Stomach (tissue), 8 donors: ENCODE measurements at regions not wholly inside any gene's neighbourhood (a gene's known extent, or its start where the extent isn't known, plus 50 kb on each side); places are given as distances from the start of the nearest gene placed in this dataset.

Source experiments
- DNase-seq, 2 donors: peaks; one replicate each; pipeline versions ENCODE4 v3.0.0 to v3.0.0-alpha.2; 2013 to 2019
- H3K27ac ChIP-seq, 5 donors: fragments of 200-600 bp in 4 of 5; sonication (generic) in 4 of 5; one replicate each; pipeline ENCODE4 v1.5.1; 2013 to 2019; ENCODE audit warnings: mild to moderate bottlenecking in 1 of 5, moderate library complexity in 1 of 5
- H3K27me3 ChIP-seq, 3 donors: fragments of 200-600 bp; sonication (generic); one replicate each; pipeline ENCODE4 v1.5.1; 2017 to 2019; ENCODE audit warnings: mixed run types in 1 of 3
- H3K36me3 ChIP-seq, 4 donors: fragments of 200-600 bp; sonication (generic); 1 replicate in 3 of 4; 2 replicates in 1 of 4; pipeline ENCODE4 v1.5.1; 2016 to 2019
- H3K4me1 ChIP-seq, 4 donors: fragments of 200-600 bp; sonication (generic); one replicate each; pipeline ENCODE4 v1.5.1; 2016 to 2019
- H3K4me3 ChIP-seq, 4 donors: fragments of 200-600 bp; sonication (generic) in 3 of 4; one replicate each; pipeline ENCODE4 v1.5.1; 2016 to 2019; ENCODE audit warnings: mild to moderate bottlenecking in 1 of 4
- H3K9me3 ChIP-seq, 4 donors: fragments of 200-600 bp; sonication (generic); one replicate each; pipeline ENCODE4 v1.5.1; 2016 to 2019
- CTCF ChIP-seq, 7 experiments: fragments of 450-650 bp in 4 of 7; fragments of 200-600 bp in 3 of 7; sonication (generic) in 3 of 7; IDR thresholded peaks; one replicate each; pipeline ENCODE4 v1.5.1; 2016 to 2019; ENCODE audit warnings: antibody characterized with exemption in 7 of 7, control low read depth in 2 of 7, mild to moderate bottlenecking in 1 of 7
- EP300 ChIP-seq: sonication (generic); formaldehyde crosslinking; IDR thresholded peaks from one replicate; pipeline ENCODE4 v1.6.1; 2017; ENCODE audit warnings: antibody characterized with exemption
- POLR2A ChIP-seq, 4 donors: fragments of 450-650 bp; IDR thresholded peaks; one replicate each; pipeline ENCODE4 v1.6.1; 2016; ENCODE audit warnings: antibody characterized with exemption in 4 of 4, control low read depth in 2 of 4, mild to moderate bottlenecking in 1 of 4, moderate library complexity in 1 of 4
- POLR2AphosphoS5 ChIP-seq, 3 donors: sonication (generic); formaldehyde crosslinking; IDR thresholded peaks; one replicate each; pipeline ENCODE4 v1.6.1; 2016; ENCODE audit warnings: antibody characterized with exemption in 3 of 3
- WGBS, 5 donors: extraction: QIAGEN DNeasy Blood & Tissue Kit in 3 of 5; methylation state at CpG; one replicate each; pipeline versions ENCODE4 v1.1.5 to v1.1.7; 2013 to 2018; 5-methylcytosine and 5-hydroxymethylcytosine counted together
- intact Hi-C: fragments of 100-400 bp; cut with DNase I; formaldehyde crosslinking; loops from one replicate; pipeline ENCODE4 v1.15.1; 2023; ENCODE audit warnings: low total_unique reads
- donor health status: healthy with polysubstance abuse.
- donor health status: Bipolar disorder and iron deficiency.
- donor health status: healthy.

GRCh38 chr20:55704458-55704857, 300.9 kb downstream of the CBLN4 start:
- Histone ChIP-seq H3K27me3 (no peaks in the 10 kb centered on the region), H3K36me3 (no peaks in the 10 kb centered on the region), H3K9me3 (peaks cover 0 to 5% (median 2%) of the 10 kb centered on the region in 4 donors), H3K27ac (no peak overlapping the region), H3K4me1 (no peaks in the 10 kb centered on the region), H3K4me3 (no peak overlapping the region)
- WGBS, 5 donors: 46 to 78% (median 61%) methylated on average over 3 of the region's 3 CpGs
- DNase-seq: no peak
- TF ChIP-seq POLR2AphosphoS5 (IDR thresholded peaks at IDR 0.05): no peak
- TF ChIP-seq POLR2A (IDR thresholded peaks at IDR 0.05): no peak
- TF ChIP-seq CTCF (IDR thresholded peaks at IDR 0.05): no peak
- TF ChIP-seq EP300: no peak
- intact Hi-C loops: no loop called here

GRCh38 chr20:55701467-55701866, 303.9 kb downstream of the CBLN4 start:
- Histone ChIP-seq H3K27me3 (no peaks in the 10 kb centered on the region), H3K4me3 (no peak overlapping the region), H3K27ac (no peak overlapping the region), H3K9me3 (no peaks in the 10 kb centered on the region), H3K4me1 (no peaks in the 10 kb centered on the region), H3K36me3 (no peaks in the 10 kb centered on the region)
- intact Hi-C loops: no loop called here
- WGBS, 5 donors: 53 to 77% (median 73%) methylated on average over 3 of the region's 3 CpGs
- no peak for TF ChIP-seq EP300
- no peak for TF ChIP-seq CTCF (IDR thresholded peaks at IDR 0.05)
- no peak for TF ChIP-seq POLR2AphosphoS5 (IDR thresholded peaks at IDR 0.05)
- no peak for TF ChIP-seq POLR2A (IDR thresholded peaks at IDR 0.05)
- no peak for DNase-seq

GRCh38 chr20:55696520-55696919, 308.8 kb downstream of the CBLN4 start:
- Histone ChIP-seq H3K4me1 (no peaks in the 10 kb centered on the region), H3K27ac (no peak overlapping the region), H3K36me3 (no peaks in the 10 kb centered on the region), H3K4me3 (no peak overlapping the region), H3K27me3 (no peaks in the 10 kb centered on the region), H3K9me3 (no peaks in the 10 kb centered on the region)
- WGBS, 5 donors: 63 to 83% (median 67%) methylated on average over 1 of the region's 1 CpG
- intact Hi-C loops: no loop called here
- DNase-seq: no peak
- TF ChIP-seq POLR2AphosphoS5 (IDR thresholded peaks at IDR 0.05) (no peak), POLR2A (IDR thresholded peaks at IDR 0.05) (no peak), CTCF (IDR thresholded peaks at IDR 0.05) (no peak), EP300 (no peak)

- Histone ChIP-seq H3K4me1 (no peaks in the 10 kb centered on the region), H3K27ac (no peak overlapping the region), H3K4me3 (no peak overlapping the region), H3K36me3 (no peaks in the 10 kb centered on the region), H3K27me3 (no peaks in the 10 kb centered on the region), H3K9me3 (no peaks in the 10 kb centered on the region)
- DNase-seq: peak in 1 of 2 donors; percentile 9
- 36 to 50% (median 47%) methylated on average over 5 of the region's 5 CpGs for WGBS, 5 donors
- intact Hi-C loops: no loop called here
- no peak for TF ChIP-seq POLR2A (IDR thresholded peaks at IDR 0.05)
- TF ChIP-seq EP300: no peak
- TF ChIP-seq CTCF (IDR thresholded peaks at IDR 0.05): no peak
Observed at GRCh38 chr20:55693641-55694040, 311.7 kb downstream of the CBLN4 start.
